Stimulated activated CD4-positive, alpha-beta T cell treated with anti-CD3 and anti-CD28 coated beads, TNF-alpha, amount 100 ng/mL, for 48 hours (primary cell): ENCODE measurements at regions not wholly inside any gene's neighbourhood (a gene's known extent, or its start where the extent isn't known, plus 50 kb on each side); places are given as distances from the start of the nearest gene placed in this dataset.

Experiments used
- DNase-seq, 3 donors: peaks; one replicate each; pipeline ENCODE4 v3.0.0-alpha.2; 2020; ENCODE audit warnings: low read depth in 3 of 3

GRCh38 chr4:177108708-177109107, 201.0 kb upstream of the NEIL3 start:
- DNase-seq: no peak

- no peak for DNase-seq
Measured at GRCh38 chr4:177109769-177110168, 199.9 kb upstream of the NEIL3 start.

GRCh38 chr4:177116161-177116560, 193.5 kb upstream of the NEIL3 start:
- no peak for DNase-seq

GRCh38 chr4:177117256-177117655, 192.4 kb upstream of the NEIL3 start:
- no peak for DNase-seq

- no peak for DNase-seq
Measured at GRCh38 chr4:177118596-177118995, 191.1 kb upstream of the NEIL3 start.

- no peak for DNase-seq
Measured at GRCh38 chr4:177119021-177119471, 190.6 kb upstream of the NEIL3 start.

GRCh38 chr4:177119691-177120090, 190.0 kb upstream of the NEIL3 start:
- DNase-seq: no peak

GRCh38 chr4:177123811-177124210, 185.9 kb upstream of the NEIL3 start:
- DNase-seq: no peak

- no peak for DNase-seq
Measured at GRCh38 chr4:177124349-177125064, 185.2 kb upstream of the NEIL3 start.

- DNase-seq: no peak
Measured at GRCh38 chr4:177125656-177126055, 184.0 kb upstream of the NEIL3 start.

GRCh38 chr4:177127658-177128057, 182.0 kb upstream of the NEIL3 start:
- no peak for DNase-seq

GRCh38 chr4:177128306-177128705, 181.4 kb upstream of the NEIL3 start:
- DNase-seq: no peak

GRCh38 chr4:177131736-177132135, 177.9 kb upstream of the NEIL3 start:
- no peak for DNase-seq

- no peak for DNase-seq
Measured at GRCh38 chr4:177147668-177148067, 162.0 kb upstream of the NEIL3 start.

- no peak for DNase-seq
Measured at GRCh38 chr4:177155454-177155853, 154.2 kb upstream of the NEIL3 start.

GRCh38 chr4:177159600-177159999, 150.1 kb upstream of the NEIL3 start:
- DNase-seq: no peak

GRCh38 chr4:177161781-177162180, 147.9 kb upstream of the NEIL3 start:
- DNase-seq: no peak

- DNase-seq: no peak
Measured at GRCh38 chr4:177163532-177163931, 146.1 kb upstream of the NEIL3 start.

- no peak for DNase-seq
Measured at GRCh38 chr4:177171588-177171987, 138.1 kb upstream of the NEIL3 start.

- no peak for DNase-seq
Measured at GRCh38 chr4:177175473-177175872, 134.2 kb upstream of the NEIL3 start.

GRCh38 chr4:177177541-177178081, 132.1 kb upstream of the NEIL3 start:
- DNase-seq: no peak

GRCh38 chr4:177178246-177178645, 131.4 kb upstream of the NEIL3 start:
- DNase-seq: no peak

GRCh38 chr4:177182166-177182565, 127.5 kb upstream of the NEIL3 start:
- DNase-seq: no peak

GRCh38 chr4:177182728-177183127, 126.9 kb upstream of the NEIL3 start:
- DNase-seq: no peak
